Aorta (tissue), 5 donors: ENCODE measurements at regions not wholly inside any gene's neighbourhood (a gene's known extent, or its start where the extent isn't known, plus 50 kb on each side); places are given as distances from the start of the nearest gene placed in this dataset.

ENCODE experiments used
- ATAC-seq: fragments of 200-7000 bp; cut with Tn5 transposase; one replicate; pipeline ENCODE4 v1.9.1; 2022; ENCODE audit warnings: moderate library complexity; ENCODE audit not compliant: low FRiP score
- DNase-seq, 2 donors: peaks; one replicate each; pipeline ENCODE4 v3.0.0-alpha.2; 2020
- H3K27ac ChIP-seq, 2 donors: one replicate each; pipeline ENCODE4 v1.5.1; 2013; ENCODE audit warnings: low read length in 2 of 2, mild to moderate bottlenecking in 2 of 2, moderate library complexity in 2 of 2, control low read depth in 1 of 2, inconsistent platforms in 1 of 2, low read depth in 1 of 2
- H3K27me3 ChIP-seq, 2 donors: one replicate each; pipeline ENCODE4 v1.6.1; 2013; ENCODE audit warnings: control low read depth in 1 of 2, low read length in 1 of 2, mild to moderate bottlenecking in 1 of 2, moderate library complexity in 1 of 2; ENCODE audit not compliant: insufficient read depth in 2 of 2, control insufficient read depth in 1 of 2
- H3K36me3 ChIP-seq, 2 donors: one replicate each; pipeline ENCODE4 v1.6.1; 2013; ENCODE audit warnings: control low read depth in 1 of 2, low read length in 1 of 2, mild to moderate bottlenecking in 1 of 2; ENCODE audit not compliant: insufficient read depth in 2 of 2, control insufficient read depth in 1 of 2
- H3K4me1 ChIP-seq, 2 donors: one replicate each; pipeline ENCODE4 v1.6.1; 2013; ENCODE audit warnings: low read length in 2 of 2, control low read depth in 1 of 2, mild to moderate bottlenecking in 1 of 2, moderate library complexity in 1 of 2; ENCODE audit not compliant: insufficient read depth in 2 of 2, control insufficient read depth in 1 of 2
- H3K4me3 ChIP-seq, 2 donors: one replicate each; pipeline ENCODE4 v1.5.1; 2013; ENCODE audit warnings: low read length in 2 of 2, control low read depth in 1 of 2, mild to moderate bottlenecking in 1 of 2
- H3K9me3 ChIP-seq: one replicate; pipeline ENCODE4 v1.6.1; 2013; ENCODE audit warnings: mild to moderate bottlenecking, low read length; ENCODE audit not compliant: control insufficient read depth
- WGBS, 2 donors: extraction: QIAGEN DNeasy Blood & Tissue Kit; methylation state at CpG; one replicate each; pipeline ENCODE4 v1.1.7; 2013; 5-methylcytosine and 5-hydroxymethylcytosine counted together
- intact Hi-C, 2 donors: fragments of 100-400 bp; cut with DNase I; formaldehyde crosslinking; loops; one replicate each; pipeline versions ENCODE4 v1.14.2 to v1.15.0; 2022
- donor health status: healthy with polysubstance abuse.
- donor health status: Bipolar disorder and iron deficiency.
- donor health status: DM: no; HTN: no; CAD: no.
- donor health status: DM: no; HTN: no; CAD: no.
- donor health status: DM: yes; HTN: yes; CAD: no.

DNA sequence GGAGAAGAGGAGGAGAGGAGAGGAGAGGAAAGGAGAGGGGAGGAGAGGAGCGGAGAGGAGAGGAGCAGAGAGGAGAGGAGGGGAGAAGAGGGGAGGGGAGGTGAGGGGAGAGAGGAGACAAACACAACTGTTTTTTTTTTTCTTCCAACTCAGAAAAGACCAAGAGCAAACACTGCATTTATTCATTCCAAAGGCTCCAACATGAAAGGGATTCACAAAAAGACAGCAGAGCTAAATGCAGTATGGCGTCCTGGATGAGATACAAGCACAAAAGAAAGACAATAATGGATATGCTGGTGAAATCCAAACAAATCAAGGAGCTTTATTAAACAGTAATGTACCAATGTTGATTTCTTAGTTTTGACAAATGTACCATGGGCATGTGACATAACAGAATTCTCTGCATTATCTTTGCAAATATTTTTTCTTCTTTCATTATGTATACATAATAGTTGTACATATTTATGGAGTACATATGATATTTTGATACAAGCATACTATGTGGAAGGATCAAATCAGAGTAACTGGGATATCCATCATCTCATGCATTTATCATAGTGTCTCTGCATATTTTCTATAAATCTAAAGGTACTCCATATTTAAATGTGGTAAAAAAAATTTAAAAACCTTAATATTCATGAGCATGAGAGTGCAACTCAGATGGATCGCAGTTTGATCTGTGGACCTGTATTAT is 204.6 kb downstream of the CBLN4 start:
- Histone ChIP-seq H3K27me3 (no peaks in the 10 kb centered on the region), H3K4me3 (no peak overlapping the region), H3K27ac (no peak overlapping the region), H3K4me1 (no peaks in the 10 kb centered on the region), H3K9me3 (no peaks in the 10 kb centered on the region), H3K36me3 (no peaks in the 10 kb centered on the region)
- DNase-seq (no peak), ATAC-seq (no peak)
- intact Hi-C loops, result no loop called here
- 79 to 83% methylated on average over 3 of the region's 3 CpGs for WGBS, 2 donors

GRCh38 chr20:55793986-55794385 is 211.3 kb downstream of the CBLN4 start:
- intact Hi-C loops, result no loop called here
- 78 to 81% methylated on average over 3 of the region's 3 CpGs for WGBS, 2 donors
- Histone ChIP-seq H3K4me3 (no peak overlapping the region), H3K36me3 (no peaks in the 10 kb centered on the region), H3K27me3 (no peaks in the 10 kb centered on the region), H3K9me3 (no peaks in the 10 kb centered on the region), H3K27ac (no peak overlapping the region), H3K4me1 (no peaks in the 10 kb centered on the region)
- no peak for DNase-seq
- ATAC-seq, result no peak

- H3K9me3 ChIP-seq, result no peaks in the 10 kb centered on the region
- intact Hi-C loops, result no loop called here
- ATAC-seq (no peak), DNase-seq (no peak)
- H3K4me1 ChIP-seq, result no peaks in the 10 kb centered on the region
- no peak overlapping the region for H3K27ac ChIP-seq
- no peaks in the 10 kb centered on the region for H3K27me3 ChIP-seq
- no peaks in the 10 kb centered on the region for H3K36me3 ChIP-seq
- H3K4me3 ChIP-seq, result no peak overlapping the region
Observed at GRCh38 chr20:55792049-55792448, 213.3 kb downstream of the CBLN4 start.

DNA sequence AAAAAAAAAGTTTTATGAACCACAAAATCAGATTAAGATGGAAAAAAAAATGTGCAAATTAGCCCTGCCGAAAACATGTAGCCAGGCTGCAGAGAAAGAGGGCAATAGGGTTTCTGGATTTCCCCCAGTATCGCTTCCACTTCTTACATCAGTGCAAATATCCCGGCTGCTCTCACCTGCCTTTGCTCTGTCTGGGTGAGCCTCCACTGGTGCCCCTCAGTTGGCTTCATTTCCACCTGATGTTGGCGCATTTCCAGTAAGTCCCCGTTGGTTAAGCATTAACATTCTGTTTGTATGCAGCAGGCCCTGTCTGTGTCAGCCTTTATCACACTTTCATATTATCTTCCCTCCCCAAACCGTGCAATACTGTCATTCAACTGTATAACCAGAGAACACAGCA is 215.1 kb downstream of the CBLN4 start:
- Histone ChIP-seq H3K27ac (no peak overlapping the region), H3K36me3 (no peaks in the 10 kb centered on the region), H3K9me3 (no peaks in the 10 kb centered on the region), H3K4me3 (no peak overlapping the region), H3K27me3 (no peaks in the 10 kb centered on the region), H3K4me1 (no peaks in the 10 kb centered on the region)
- no peak for DNase-seq
- 77 to 81% methylated on average over 6 of the region's 6 CpGs for WGBS, 2 donors
- no peak for ATAC-seq
- intact Hi-C loops, result no loop called here

- Histone ChIP-seq H3K9me3 (no peaks in the 10 kb centered on the region), H3K27ac (no peak overlapping the region), H3K4me3 (no peak overlapping the region), H3K36me3 (no peaks in the 10 kb centered on the region), H3K4me1 (no peaks in the 10 kb centered on the region), H3K27me3 (peaks cover 0 to 1% of the 10 kb centered on the region in 2 donors)
- 44 to 60% methylated on average over 2 of the region's 2 CpGs for WGBS, 2 donors
- DNase-seq (no peak), ATAC-seq (no peak)
- intact Hi-C loops, result no loop called here
Observed at GRCh38 chr20:55784036-55784435, 221.3 kb downstream of the CBLN4 start.

DNA sequence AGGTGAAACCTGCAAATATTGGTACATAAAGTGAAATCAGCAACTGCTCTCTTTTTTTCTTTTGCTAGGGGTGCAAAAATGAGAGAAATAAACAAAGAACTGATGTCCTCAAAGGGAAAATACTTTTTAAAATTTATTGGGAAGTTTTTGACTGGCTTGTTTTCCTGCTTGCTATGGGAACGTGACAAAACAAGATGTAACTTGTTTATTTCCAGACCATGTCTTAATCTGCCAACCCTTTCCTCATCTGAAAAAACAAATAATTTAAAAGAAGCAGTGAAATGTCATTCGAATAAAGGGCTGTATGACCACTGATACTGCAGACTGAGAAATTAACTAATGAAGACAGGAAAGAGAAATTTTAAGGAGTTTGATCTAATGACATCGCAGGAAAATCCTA is 221.9 kb downstream of the CBLN4 start:
- Histone ChIP-seq H3K9me3 (no peaks in the 10 kb centered on the region), H3K4me3 (no peak overlapping the region), H3K27ac (no peak overlapping the region), H3K27me3 (peaks cover 0 to 1% of the 10 kb centered on the region in 2 donors), H3K36me3 (no peaks in the 10 kb centered on the region), H3K4me1 (no peaks in the 10 kb centered on the region)
- 62 to 63% methylated on average over 3 of the region's 3 CpGs for WGBS, 2 donors
- DNase-seq (no peak), ATAC-seq (no peak)
- intact Hi-C loops, result no loop called here

GRCh38 chr20:55782912-55783253 is 222.4 kb downstream of the CBLN4 start:
- Histone ChIP-seq H3K27ac (no peak overlapping the region), H3K4me1 (no peaks in the 10 kb centered on the region), H3K4me3 (no peak overlapping the region), H3K36me3 (no peaks in the 10 kb centered on the region), H3K27me3 (peaks cover 0 to 1% of the 10 kb centered on the region in 2 donors), H3K9me3 (no peaks in the 10 kb centered on the region)
- intact Hi-C loops, result no loop called here
- ATAC-seq, result no peak
- 8 to 12% methylated on average over 8 of the region's 8 CpGs for WGBS, 2 donors
- DNase-seq, result no peak

- intact Hi-C loops, result no loop called here
- Histone ChIP-seq H3K36me3 (no peaks in the 10 kb centered on the region), H3K27me3 (peaks cover 0 to 1% of the 10 kb centered on the region in 2 donors), H3K4me3 (no peak overlapping the region), H3K4me1 (no peaks in the 10 kb centered on the region), H3K27ac (no peak overlapping the region), H3K9me3 (no peaks in the 10 kb centered on the region)
- no peak for ATAC-seq
- WGBS, 2 donors, result 66 to 74% methylated on average over 5 of the region's 5 CpGs
- no peak for DNase-seq
Observed at GRCh38 chr20:55782224-55782911, 223.0 kb downstream of the CBLN4 start.

- ATAC-seq, result no peak
- Histone ChIP-seq H3K27ac (no peak overlapping the region), H3K4me3 (no peak overlapping the region), H3K9me3 (no peaks in the 10 kb centered on the region), H3K27me3 (peaks cover 0 to 1% of the 10 kb centered on the region in 2 donors), H3K4me1 (no peaks in the 10 kb centered on the region), H3K36me3 (no peaks in the 10 kb centered on the region)
- DNase-seq, result no peak
- WGBS, 2 donors, result 82 to 88% methylated on average over 5 of the region's 5 CpGs
- intact Hi-C loops, result no loop called here
Observed at GRCh38 chr20:55778796-55779195, 226.5 kb downstream of the CBLN4 start.
